Testis (tissue), 2 donors: ENCODE measurements at regions not wholly inside any gene's neighbourhood (a gene's known extent, or its start where the extent isn't known, plus 50 kb on each side); places are given as distances from the start of the nearest gene placed in this dataset.
"Not testable (repeated sequence)": the region's sequence is repeated elsewhere in the genome, so short reads cannot be mapped to it uniquely, and the experiment has no call there.

Source experiments
- DNase-seq: peaks from one replicate; pipeline ENCODE4 v3.0.0-alpha.2; 2019
- H3K27ac ChIP-seq, 2 donors: fragments of 200-600 bp; sonication (generic); one replicate each; pipeline ENCODE4 v1.5.1; 2019
- H3K27me3 ChIP-seq: fragments of 200-600 bp; sonication (generic); one replicate; pipeline ENCODE4 v1.5.1; 2019
- H3K36me3 ChIP-seq: fragments of 200-600 bp; sonication (generic); one replicate; pipeline ENCODE4 v1.5.1; 2017; ENCODE audit warnings: low read depth; ENCODE audit errors: missing control alignments
- H3K4me1 ChIP-seq: fragments of 200-600 bp; sonication (generic); one replicate; pipeline ENCODE4 v1.5.1; 2019
- H3K4me3 ChIP-seq, 2 donors: fragments of 200-600 bp; sonication (generic); one replicate each; pipeline ENCODE4 v1.5.1; 2017 to 2019
- H3K9me3 ChIP-seq: fragments of 200-600 bp; sonication (generic); one replicate; pipeline ENCODE4 v1.5.1; 2017
- POLR2A ChIP-seq: fragments of 450-650 bp; IDR thresholded peaks from one replicate; pipeline ENCODE4 v1.6.1; 2017; ENCODE audit warnings: antibody characterized with exemption, mild to moderate bottlenecking, moderate library complexity
- WGBS, 2 donors: methylation state at CpG; one replicate each; pipeline ENCODE4 v1.1.5; 2018; 5-methylcytosine and 5-hydroxymethylcytosine counted together
- intact Hi-C: fragments of 100-400 bp; cut with DNase I; formaldehyde crosslinking; loops from one replicate; pipeline ENCODE4 v1.15.1; 2023; ENCODE audit warnings: low total_unique reads
- TF ChIP-seq, protein P1 (sequence below), 3 experiments: fragments of 450-650 bp in 2 of 3; fragments of 200-600 bp in 1 of 3; sonication (generic) in 1 of 3; IDR thresholded peaks; one replicate each; pipeline ENCODE4 v1.5.1; 2016 to 2019; ENCODE audit warnings: antibody characterized with exemption in 3 of 3, mild to moderate bottlenecking in 2 of 3, moderate library complexity in 1 of 3

DNA sequence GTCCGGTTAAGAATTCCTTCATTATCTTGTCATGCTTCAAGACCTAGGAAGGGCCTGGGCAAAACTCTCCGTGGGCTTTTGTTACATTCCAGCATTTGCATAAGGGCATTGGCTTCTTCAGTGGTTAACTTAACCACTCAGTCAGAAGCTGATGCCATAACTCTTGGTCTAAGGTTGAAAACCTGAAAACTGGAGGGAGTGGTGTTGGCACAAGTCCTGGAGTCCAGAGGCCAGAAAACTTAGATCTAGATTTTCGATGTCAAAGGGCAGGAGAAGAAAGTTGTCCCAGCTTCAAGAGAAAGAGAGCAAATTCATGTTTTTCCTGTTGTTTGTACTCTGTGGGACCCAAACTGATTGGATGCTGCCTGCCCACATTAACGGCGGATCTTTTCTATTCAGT lies 86.6 kb upstream of the GC start:
- H3K4me3 ChIP-seq: no peak overlapping the region
- no peaks in the 10 kb centered on the region for H3K27me3 ChIP-seq
- 69 to 81% methylated on average over 5 of the region's 5 CpGs for WGBS, 2 donors
- no peak for TF ChIP-seq POLR2A
- TF ChIP-seq, protein P1, sequence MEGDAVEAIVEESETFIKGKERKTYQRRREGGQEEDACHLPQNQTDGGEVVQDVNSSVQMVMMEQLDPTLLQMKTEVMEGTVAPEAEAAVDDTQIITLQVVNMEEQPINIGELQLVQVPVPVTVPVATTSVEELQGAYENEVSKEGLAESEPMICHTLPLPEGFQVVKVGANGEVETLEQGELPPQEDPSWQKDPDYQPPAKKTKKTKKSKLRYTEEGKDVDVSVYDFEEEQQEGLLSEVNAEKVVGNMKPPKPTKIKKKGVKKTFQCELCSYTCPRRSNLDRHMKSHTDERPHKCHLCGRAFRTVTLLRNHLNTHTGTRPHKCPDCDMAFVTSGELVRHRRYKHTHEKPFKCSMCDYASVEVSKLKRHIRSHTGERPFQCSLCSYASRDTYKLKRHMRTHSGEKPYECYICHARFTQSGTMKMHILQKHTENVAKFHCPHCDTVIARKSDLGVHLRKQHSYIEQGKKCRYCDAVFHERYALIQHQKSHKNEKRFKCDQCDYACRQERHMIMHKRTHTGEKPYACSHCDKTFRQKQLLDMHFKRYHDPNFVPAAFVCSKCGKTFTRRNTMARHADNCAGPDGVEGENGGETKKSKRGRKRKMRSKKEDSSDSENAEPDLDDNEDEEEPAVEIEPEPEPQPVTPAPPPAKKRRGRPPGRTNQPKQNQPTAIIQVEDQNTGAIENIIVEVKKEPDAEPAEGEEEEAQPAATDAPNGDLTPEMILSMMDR (IDR thresholded peaks at IDR 0.05): no peak
- intact Hi-C loops: no loop called here
- no peaks in the 10 kb centered on the region for H3K36me3 ChIP-seq
- no peak overlapping the region for H3K27ac ChIP-seq
- H3K4me1 ChIP-seq: no peaks in the 10 kb centered on the region
- no peaks in the 10 kb centered on the region for H3K9me3 ChIP-seq
- DNase-seq: no peak

DNA sequence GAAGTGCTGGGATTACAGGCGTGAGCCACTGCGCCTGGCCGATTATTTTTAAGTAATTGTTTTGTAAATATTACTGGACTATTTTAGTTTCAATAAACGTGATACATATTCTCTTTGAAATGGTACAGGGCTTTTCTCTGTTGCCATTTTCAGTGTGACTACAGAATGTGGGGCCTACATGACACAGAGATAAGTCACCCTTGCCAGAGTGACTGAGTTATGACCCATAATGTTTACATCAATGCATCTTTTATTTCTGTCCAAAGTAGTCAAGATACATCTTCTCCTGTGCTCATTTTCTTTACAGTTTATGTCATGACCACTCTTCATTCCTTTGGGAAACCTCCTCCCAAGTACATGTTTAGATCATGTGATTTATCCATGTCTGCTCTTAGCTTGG lies 88.3 kb upstream of the GC start:
- Histone ChIP-seq H3K4me3 (no peak overlapping the region), H3K27me3 (no peaks in the 10 kb centered on the region), H3K36me3 (no peaks in the 10 kb centered on the region), H3K4me1 (no peaks in the 10 kb centered on the region), H3K27ac (no peak overlapping the region), H3K9me3 (no peaks in the 10 kb centered on the region)
- no peak for TF ChIP-seq POLR2A
- TF ChIP-seq, protein P1 (IDR thresholded peaks at IDR 0.05): no peak
- intact Hi-C loops: no loop called here
- 91 to 94% methylated on average over 4 of the region's 4 CpGs for WGBS, 2 donors
- no peak for DNase-seq

DNA sequence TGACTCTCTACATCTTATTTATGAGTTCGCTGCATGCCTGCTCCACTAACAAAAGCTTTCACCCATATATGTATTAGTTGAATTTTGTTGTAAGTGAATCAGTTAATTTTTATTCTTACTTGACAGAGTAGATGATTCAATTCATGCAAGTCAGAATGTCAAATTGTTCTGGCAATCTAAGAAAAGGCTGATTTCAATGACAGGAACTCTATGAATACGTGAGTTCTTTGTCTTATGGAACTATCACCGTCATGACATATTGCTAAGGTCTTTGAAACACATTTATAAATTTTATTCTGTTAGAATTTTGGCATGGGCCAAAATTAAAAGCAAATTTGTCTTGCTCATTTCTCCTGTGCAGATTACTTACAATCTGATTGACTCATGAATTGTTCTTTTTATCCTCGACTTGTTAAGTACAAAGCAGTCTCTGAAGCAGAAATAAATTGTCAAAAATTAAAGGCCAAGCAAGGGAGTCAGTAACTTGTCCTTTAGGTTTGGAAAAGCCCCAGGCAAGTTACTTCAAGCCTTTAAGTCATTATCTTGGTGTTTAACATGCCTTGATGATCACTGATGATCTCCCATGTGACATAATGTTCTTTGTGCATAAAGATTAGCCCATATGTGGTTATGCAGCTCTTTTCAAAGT lies 89.0 kb upstream of the GC start:
- intact Hi-C loops: no loop called here
- H3K4me1 ChIP-seq: no peaks in the 10 kb centered on the region
- H3K27me3 ChIP-seq: no peaks in the 10 kb centered on the region
- 92 to 93% methylated on average over 4 of the region's 4 CpGs for WGBS, 2 donors
- TF ChIP-seq, protein P1 (IDR thresholded peaks at IDR 0.05): no peak
- no peak for TF ChIP-seq POLR2A
- no peak overlapping the region for H3K4me3 ChIP-seq
- H3K9me3 ChIP-seq: no peaks in the 10 kb centered on the region
- no peaks in the 10 kb centered on the region for H3K36me3 ChIP-seq
- no peak overlapping the region for H3K27ac ChIP-seq
- no peak for DNase-seq

DNA sequence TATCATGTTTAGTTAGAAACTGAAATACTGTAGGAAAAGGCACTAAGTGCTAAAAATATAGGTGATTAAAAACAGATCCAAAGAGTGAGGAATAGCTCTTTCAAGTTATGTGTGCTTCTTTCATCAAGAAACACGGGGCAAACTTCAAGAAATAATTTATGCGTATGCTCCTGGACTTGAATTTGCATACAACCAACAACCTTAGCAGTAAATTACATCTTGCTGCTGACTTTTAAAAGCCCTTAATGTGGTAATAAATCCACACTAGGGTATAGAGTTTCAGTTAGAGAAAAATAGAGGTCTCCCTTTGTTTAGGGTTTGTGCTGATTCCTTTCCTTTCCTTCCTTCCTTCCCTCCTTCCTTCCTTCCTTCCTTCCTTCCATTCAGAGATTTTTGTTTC lies 94.5 kb upstream of the GC start:
- DNase-seq: no peak
- H3K4me1 ChIP-seq: no peaks in the 10 kb centered on the region
- no peak overlapping the region for H3K4me3 ChIP-seq
- TF ChIP-seq POLR2A: no peak
- TF ChIP-seq, protein P1 (IDR thresholded peaks at IDR 0.05): no peak
- intact Hi-C loops: no loop called here
- no peaks in the 10 kb centered on the region for H3K27me3 ChIP-seq
- no peaks in the 10 kb centered on the region for H3K36me3 ChIP-seq
- no peaks in the 10 kb centered on the region for H3K9me3 ChIP-seq
- 66 to 72% methylated on average over 2 of the region's 2 CpGs for WGBS, 2 donors
- H3K27ac ChIP-seq: no peak overlapping the region

DNA sequence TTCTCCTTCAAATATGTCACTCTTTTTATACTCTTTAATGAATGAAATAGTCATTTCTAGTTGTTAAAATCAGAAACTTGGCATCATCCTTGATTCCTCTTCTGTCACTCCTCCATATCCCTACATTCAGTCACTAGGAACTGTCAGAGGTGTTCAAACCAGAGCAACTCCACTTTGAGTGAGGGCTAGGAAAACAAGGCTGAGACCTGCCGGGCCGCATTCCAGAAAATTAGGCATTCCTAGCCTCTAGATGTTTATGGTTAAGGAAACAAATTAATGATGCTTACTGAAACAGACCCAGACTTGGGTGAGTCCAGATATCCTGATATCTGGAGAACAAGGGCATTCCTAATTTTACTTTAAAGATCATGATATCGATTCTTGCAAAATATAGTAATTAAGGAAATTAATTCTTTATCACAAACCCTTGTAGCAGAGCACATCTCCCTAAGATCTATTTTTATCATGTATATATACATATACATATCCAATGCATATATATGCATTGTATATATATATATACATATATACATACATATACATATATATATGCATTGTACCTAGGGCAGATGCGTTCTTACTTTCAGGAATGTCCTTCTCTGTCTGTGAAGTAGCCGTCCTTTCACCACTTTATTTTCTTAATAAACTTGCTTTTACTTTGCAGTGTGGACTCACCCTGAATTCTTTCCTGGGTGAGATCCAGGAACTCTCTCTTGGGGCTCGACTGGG lies 98.4 kb upstream of the GC start:
- DNase-seq: no peak
- H3K4me1 ChIP-seq: no peaks in the 10 kb centered on the region
- intact Hi-C loops: no loop called here
- H3K27me3 ChIP-seq: no peaks in the 10 kb centered on the region
- no peaks in the 10 kb centered on the region for H3K36me3 ChIP-seq
- TF ChIP-seq POLR2A: no peak
- TF ChIP-seq, protein P1 (IDR thresholded peaks at IDR 0.05): no peak
- H3K27ac ChIP-seq: no peak overlapping the region
- no peaks in the 10 kb centered on the region for H3K9me3 ChIP-seq
- no peak overlapping the region for H3K4me3 ChIP-seq
- 82 to 84% methylated on average over 6 of the region's 6 CpGs for WGBS, 2 donors

DNA sequence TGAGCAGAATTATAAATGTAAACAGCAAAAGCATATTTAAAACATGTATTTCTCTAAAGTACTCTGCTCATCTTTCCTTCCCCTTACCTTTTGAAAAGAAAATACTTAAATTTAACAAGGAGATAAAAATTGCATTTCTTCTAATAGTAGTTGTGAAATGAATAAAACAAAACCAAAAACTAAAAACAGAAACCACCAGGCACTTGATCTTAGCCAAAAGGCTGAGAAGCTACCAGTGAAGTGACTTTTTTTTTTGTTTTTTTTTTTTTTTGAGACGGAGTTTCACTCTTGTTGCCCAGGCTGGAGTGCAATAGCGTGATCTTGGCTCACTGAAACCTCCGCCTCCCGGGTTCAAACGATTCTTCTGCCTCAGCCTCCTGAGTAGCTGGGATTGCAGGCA lies 116.5 kb upstream of the GC start:
- H3K4me1 ChIP-seq, H3K4me3 ChIP-seq, H3K36me3 ChIP-seq, H3K27ac ChIP-seq, H3K9me3 ChIP-seq, DNase-seq, intact Hi-C loops, H3K27me3 ChIP-seq: not testable (repeated sequence)
- WGBS, 2 donors: 78 to 95% methylated on average over 5 of the region's 5 CpGs

DNA sequence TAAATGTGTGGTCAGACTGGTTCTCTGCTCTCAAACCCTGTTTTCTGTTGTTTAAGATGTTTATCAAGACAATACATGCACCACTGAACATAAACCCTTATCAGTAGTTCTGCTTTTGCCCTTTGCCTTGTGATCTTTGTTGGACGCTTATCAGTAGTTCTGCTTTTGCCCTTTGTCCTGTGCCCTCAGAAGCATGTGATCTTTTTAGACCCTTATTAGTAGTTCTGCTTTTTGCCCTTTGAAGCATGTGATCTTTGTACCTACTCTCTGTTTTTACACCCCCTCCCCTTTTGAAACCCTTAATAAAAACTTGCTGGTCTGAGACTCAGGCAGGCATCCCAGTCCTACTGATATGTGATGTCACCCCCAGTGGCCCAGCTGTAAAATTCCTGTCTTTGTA lies 121.7 kb upstream of the GC start:
- H3K4me1 ChIP-seq, H3K36me3 ChIP-seq, intact Hi-C loops, DNase-seq, H3K27me3 ChIP-seq, H3K9me3 ChIP-seq, H3K4me3 ChIP-seq, H3K27ac ChIP-seq: not testable (repeated sequence)
- WGBS, 2 donors: 86 to 87% methylated on average over 1 of the region's 1 CpG
